DMS153 treated with DMSO at 0.1 percent for 48 hours (cell line): ENCODE measurements at regions not wholly inside any gene's neighbourhood (a gene's known extent, or its start where the extent isn't known, plus 50 kb on each side); places are given as distances from the start of the nearest gene placed in this dataset.
"Not testable (repeated sequence)": the region's sequence is repeated elsewhere in the genome, so short reads cannot be mapped to it uniquely, and the experiment has no call there.

Experiments used
- DNase-seq: peaks from one replicate; lab custom pipeline; 2025; ENCODE audit not compliant: unreplicated experiment; lab: John Stamatoyannopoulos, UW

GRCh38 chr3:110846971-110847370 lies 224.6 kb upstream of the NECTIN3 start:
- no peak for DNase-seq

- DNase-seq = no peak
These were observed 222.6 kb upstream of the NECTIN3 start for GRCh38 chr3:110849064-110849463.

DNA sequence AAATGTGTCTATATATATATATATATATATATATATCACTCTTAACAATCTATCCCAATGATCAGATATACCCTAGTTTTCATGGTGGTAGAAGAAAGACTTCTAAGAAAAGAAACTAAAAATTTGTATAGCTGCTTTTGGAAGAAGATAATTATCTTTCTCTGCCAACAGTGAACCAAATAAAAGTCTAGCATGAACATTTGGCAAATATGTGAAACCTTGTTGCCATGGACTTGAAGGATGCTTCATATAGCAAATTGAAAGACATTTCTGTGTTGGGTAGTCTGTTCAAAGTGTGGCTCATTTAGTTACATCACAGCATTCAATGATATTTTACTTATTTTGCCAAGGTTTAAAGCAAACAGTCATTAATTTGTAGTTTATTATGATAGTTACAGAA lies 219.9 kb upstream of the NECTIN3 start:
- no peak for DNase-seq

DNA sequence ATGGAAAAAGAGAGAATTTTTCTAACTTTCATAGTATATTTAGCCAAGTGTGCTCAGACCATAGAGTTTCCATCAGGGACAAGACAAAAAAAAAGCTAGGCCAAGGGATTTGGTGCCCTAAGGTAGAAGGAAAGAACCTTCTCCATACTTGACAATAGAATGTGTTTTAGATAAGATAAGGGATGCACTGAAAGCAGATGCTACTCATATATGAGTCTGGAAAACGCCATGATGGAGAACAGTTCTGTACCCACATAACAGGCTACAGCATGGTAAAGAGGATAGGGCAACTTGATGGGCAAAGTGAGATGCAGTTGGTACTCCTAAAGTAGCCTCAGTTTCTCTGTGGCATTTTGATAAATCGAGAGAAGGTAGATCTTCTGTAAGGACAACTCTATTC lies 216.4 kb upstream of the NECTIN3 start:
- DNase-seq = no peak

DNA sequence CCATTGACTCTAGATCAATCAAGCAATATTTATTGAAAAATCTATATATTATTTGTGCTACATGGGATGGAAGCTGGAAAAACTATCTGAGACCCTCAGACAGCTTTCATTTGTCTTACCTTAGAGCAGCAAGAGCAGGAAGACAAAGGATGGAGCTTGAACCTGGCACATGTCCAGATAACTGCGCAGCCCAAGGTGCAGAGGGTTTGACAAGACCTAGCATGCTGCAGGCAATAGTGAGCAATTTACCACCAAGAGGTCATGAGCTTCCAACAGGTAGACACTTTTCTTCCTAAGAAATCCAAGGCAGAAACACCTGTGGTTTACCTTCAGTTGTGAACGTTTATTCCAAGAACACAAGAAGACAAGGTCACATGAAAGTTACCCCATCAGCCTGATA lies 214.7 kb upstream of the NECTIN3 start:
- no peak for DNase-seq

- no peak for DNase-seq
These were observed 213.1 kb upstream of the NECTIN3 start for GRCh38 chr3:110858549-110858948.

- no peak for DNase-seq
These were observed 212.3 kb upstream of the NECTIN3 start for GRCh38 chr3:110859336-110859735.

DNA sequence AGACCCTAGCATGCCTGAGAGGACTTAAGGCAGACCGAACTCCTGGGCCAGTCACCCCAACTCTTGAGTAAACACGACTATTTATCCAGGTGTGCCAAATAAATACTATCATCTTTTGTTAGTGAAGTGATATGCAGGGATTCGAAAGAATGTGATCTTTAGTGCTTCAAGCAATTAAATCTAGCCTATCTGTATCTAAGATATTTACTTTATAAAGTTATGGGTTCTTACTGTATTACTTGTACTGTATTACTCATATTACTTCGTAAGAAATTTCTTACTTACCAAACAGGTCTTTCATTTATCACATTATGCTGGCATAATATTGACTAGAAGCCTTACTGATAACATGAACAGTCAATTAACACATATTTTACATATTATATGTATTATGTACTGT lies 211.6 kb upstream of the NECTIN3 start:
- no peak for DNase-seq

GRCh38 chr3:110865934-110866333 lies 205.7 kb upstream of the NECTIN3 start:
- DNase-seq = no peak

DNA sequence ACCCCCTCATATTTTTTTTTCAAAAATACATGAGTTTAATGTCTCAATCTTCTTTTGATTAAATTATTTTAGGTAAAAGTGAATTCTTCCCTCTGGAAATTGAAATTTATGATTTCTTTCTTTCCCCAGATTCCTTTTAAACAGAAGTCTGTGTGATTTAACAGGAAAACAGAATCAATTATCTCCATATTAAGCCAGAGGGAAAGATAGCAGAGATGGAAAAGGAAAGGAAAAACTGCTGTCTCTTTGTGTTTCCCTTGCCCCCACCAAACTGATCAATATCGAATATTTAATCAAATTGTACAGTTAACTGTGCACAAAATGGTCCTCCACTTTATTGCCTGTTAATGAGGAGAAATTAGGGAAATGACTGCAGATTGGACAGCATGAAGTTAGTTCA lies 203.5 kb upstream of the NECTIN3 start:
- no peak for DNase-seq

- no peak for DNase-seq
These were observed 201.9 kb upstream of the NECTIN3 start for GRCh38 chr3:110869736-110870135.

DNA sequence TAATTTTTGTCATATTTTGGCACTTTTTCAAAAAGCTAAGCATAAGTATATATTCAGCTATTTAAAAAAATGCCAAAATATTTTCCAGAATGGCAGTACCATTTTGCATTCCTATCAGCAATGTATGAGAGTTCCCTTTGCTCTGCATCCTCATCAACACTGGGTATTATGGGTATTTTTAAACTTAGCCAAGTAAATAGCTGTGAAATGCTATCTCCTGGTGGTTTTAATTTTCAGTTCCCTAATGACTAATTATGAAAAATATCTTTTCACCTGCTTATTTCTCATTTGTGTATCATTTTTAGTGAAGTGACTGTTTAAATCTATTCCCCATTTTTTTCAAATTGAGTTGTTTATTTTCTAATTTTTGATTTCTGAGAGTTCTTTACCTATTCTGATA lies 199.7 kb upstream of the NECTIN3 start:
- no peak for DNase-seq

- no peak for DNase-seq
These were observed 192.9 kb upstream of the NECTIN3 start for GRCh38 chr3:110878692-110879091.

- DNase-seq = peak; percentile 62
These were observed 190.5 kb upstream of the NECTIN3 start for GRCh38 chr3:110881069-110881468.

DNA sequence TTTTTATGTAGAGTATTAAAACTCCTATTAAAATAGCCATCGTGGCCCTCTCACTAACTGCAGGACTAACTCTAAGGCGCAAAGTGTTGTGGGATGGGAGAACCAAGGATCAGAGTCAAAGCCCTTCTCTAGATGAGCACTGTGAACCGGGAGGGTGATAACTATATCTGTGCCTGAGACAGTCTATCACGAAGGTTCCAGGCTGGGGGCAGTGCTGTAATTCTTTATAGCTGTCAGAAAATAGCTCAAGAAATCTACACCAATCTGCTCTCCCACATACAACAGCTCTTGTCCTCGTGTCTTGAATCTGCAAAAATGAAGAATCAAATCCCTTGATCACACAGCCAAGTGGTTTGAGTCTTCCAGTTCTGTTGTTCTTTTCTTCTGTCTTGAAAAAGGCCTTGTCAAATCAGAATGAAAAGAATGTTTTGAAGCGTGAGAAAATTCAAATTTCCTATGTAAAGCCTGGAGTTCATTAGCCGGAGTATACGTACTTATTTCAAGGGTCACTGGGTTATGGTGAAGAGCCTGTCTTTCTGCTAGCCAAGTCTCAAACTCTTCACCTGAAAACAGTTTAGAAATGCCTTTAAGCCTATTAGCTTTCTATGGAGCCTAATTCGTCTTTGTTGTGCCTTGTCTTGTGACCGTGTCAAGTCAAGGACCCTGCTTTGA lies 185.3 kb upstream of the NECTIN3 start:
- no peak for DNase-seq

DNA sequence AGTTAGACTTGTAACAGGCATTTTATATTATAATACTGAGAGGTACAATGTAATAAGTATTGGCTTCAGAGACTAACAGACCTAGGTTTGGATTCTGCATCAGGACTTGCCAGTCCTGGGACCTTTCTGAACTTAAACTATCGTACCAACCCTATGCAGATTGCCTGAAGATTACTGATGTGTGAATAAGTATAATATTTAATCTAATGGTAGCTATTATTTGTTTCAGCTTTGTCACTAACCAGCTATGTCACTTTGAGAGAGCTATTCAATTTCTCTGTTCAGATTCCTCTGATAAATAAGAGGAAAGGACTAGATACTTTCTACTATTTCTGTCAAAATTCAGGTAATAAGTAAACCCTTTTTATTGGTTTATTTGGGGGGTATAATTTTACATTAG lies 184.4 kb upstream of the NECTIN3 start:
- no peak for DNase-seq

- not testable (repeated sequence) for DNase-seq
These were observed 182.8 kb upstream of the NECTIN3 start for GRCh38 chr3:110888625-110889375.

- DNase-seq = not testable (repeated sequence)
These were observed 182.3 kb upstream of the NECTIN3 start for GRCh38 chr3:110889376-110889699.

GRCh38 chr3:110894574-110894973 lies 177.0 kb upstream of the NECTIN3 start:
- no peak for DNase-seq

DNA sequence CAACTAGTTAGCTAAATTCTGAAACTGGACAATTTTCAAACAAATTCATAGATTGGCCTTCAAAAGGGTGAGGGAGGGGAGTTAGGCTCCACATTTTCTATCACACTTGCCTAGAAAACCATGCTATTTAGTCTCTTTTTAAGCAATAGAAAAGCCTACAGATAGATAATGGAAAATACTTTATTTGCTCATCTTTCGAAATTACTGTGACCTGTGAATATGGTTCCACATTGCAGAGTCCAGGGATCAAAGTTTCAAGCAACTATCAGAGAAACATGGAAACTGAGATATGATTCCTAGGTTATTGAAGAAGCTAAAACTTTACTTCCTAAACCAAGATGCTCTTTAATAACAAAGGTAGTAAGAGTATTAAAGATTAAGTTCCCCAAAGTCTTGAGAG lies 176.6 kb upstream of the NECTIN3 start:
- DNase-seq = no peak

- no peak for DNase-seq
These were observed 174.6 kb upstream of the NECTIN3 start for GRCh38 chr3:110897046-110897445.

DNA sequence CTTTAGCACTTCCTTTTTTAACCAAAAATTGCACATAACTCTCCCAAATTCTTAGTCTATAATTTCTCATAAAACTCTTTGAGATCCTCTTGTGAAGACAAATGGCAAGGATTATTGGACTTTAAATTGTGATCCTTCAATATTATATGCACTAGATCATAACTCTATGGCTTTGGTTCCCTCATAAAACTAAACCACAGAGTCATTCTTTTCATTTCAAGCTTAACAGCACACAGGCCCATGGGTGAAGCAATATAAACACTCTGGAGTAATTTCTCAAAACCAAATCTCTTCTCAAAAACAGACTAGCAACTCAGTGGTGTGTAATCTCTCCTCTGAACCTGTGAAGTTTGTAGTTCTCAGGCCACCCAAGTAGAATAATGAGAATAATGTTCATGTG lies 171.0 kb upstream of the NECTIN3 start:
- no peak for DNase-seq

DNA sequence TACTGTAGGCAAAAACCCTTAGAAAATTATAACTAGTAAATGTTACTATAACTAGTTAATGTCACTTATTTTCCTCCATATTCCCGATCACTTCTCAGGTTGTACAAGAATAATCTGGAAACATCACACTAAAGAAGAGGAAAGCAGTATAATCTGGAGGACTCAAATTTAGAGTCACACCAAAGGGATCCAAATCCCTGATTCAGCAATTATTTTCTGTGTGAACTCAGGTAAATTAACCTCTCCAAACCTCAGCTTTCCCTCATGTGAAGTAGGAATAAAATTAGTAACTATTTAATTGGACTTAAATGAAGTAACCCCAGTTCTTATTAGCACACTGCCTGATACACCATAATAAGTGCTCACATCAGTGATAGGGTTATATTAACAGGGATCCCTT lies 170.1 kb upstream of the NECTIN3 start:
- no peak for DNase-seq
